OCI-LY1 (cell line): ENCODE measurements at regions not wholly inside any gene's neighbourhood (a gene's known extent, or its start where the extent isn't known, plus 50 kb on each side); places are given as distances from the start of the nearest gene placed in this dataset.

Experiments used
- H2AFZ ChIP-seq: fragments of 200-600 bp; sonication (generic), shearing (Covaris generic); 2 replicates; pipeline ENCODE4 v1.6.0; 2014; ENCODE audit warnings: antibody characterized with exemption, mild to moderate bottlenecking, low read length
- H3F3A ChIP-seq: fragments of 200-600 bp; sonication (generic), shearing (Covaris generic); 2 replicates; pipeline ENCODE4 v1.6.0; 2014; ENCODE audit warnings: mild to moderate bottlenecking, antibody characterized with exemption, low read length, moderate library complexity; ENCODE audit not compliant: insufficient read depth
- H3K27ac ChIP-seq: fragments of 200-600 bp; sonication (generic); 2 replicates; pipeline ENCODE4 v1.5.1; 2014; ENCODE audit warnings: low read length, mixed run types, mild to moderate bottlenecking, low read depth; ENCODE audit not compliant: poor library complexity, severe bottlenecking
- H3K27me3 ChIP-seq: fragments of 200-600 bp; sonication (generic); 2 replicates; pipeline ENCODE4 v1.6.0; 2014; ENCODE audit warnings: antibody characterized with exemption, mild to moderate bottlenecking, low read length, moderate library complexity; ENCODE audit not compliant: insufficient read depth
- H3K36me3 ChIP-seq: fragments of 200-600 bp; sonication (generic); 2 replicates; pipeline ENCODE4 v1.6.1; 2014; ENCODE audit warnings: mild to moderate bottlenecking, antibody characterized with exemption, low read length, moderate library complexity, mixed read lengths; ENCODE audit not compliant: insufficient read depth
- H3K4me1 ChIP-seq: fragments of 200-600 bp; sonication (generic); 2 replicates; pipeline ENCODE4 v1.5.1; 2014; ENCODE audit warnings: mild to moderate bottlenecking, low read length, moderate library complexity; ENCODE audit not compliant: insufficient read depth, severe bottlenecking
- H3K4me2 ChIP-seq: fragments of 200-600 bp; sonication (generic), shearing (Covaris generic); 2 replicates; pipeline ENCODE4 v1.6.1; 2014; ENCODE audit warnings: low read length
- H3K4me3 ChIP-seq: fragments of 200-600 bp; sonication (generic); 2 replicates; pipeline ENCODE4 v1.5.1; 2014; ENCODE audit warnings: low read length, low read depth, mild to moderate bottlenecking, mixed read lengths; ENCODE audit not compliant: poor library complexity, severe bottlenecking
- H3K79me2 ChIP-seq: fragments of 200-600 bp; shearing (Covaris generic); 2 replicates; pipeline ENCODE4 v1.6.1; 2016; ENCODE audit warnings: mixed run types, low read length, mixed read lengths; ENCODE audit not compliant: insufficient read depth
- H3K9ac ChIP-seq: fragments of 200-600 bp; sonication (generic), shearing (Covaris generic); 2 replicates; pipeline ENCODE4 v1.6.1; 2014; ENCODE audit warnings: mild to moderate bottlenecking, low read length, mixed read lengths
- H3K9me2 ChIP-seq: fragments of 200-600 bp; sonication (generic), shearing (Covaris generic); 2 replicates; pipeline ENCODE4 v1.6.1; 2014; ENCODE audit warnings: low read depth, mild to moderate bottlenecking, low read length, mixed read lengths
- H3K9me3 ChIP-seq: fragments of 200-600 bp; shearing (Covaris generic); 2 replicates; pipeline ENCODE4 v1.6.1; 2014; ENCODE audit warnings: low read length, mixed read lengths
- H4K20me1 ChIP-seq: fragments of 200-600 bp; sonication (generic), shearing (Covaris generic); 2 replicates; pipeline ENCODE4 v1.6.0; 2016; ENCODE audit warnings: mild to moderate bottlenecking, low read length; ENCODE audit not compliant: insufficient read depth
- CTCF ChIP-seq: fragments of 200-600 bp; sonication (generic), shearing (Covaris generic); IDR thresholded peaks from 2 replicates; pipeline ENCODE4 v1.5.1; 2017; ENCODE audit warnings: mild to moderate bottlenecking, antibody characterized with exemption, low read length, moderate library complexity, mixed read lengths
- EZH2 ChIP-seq: fragments of 200-600 bp; sonication (generic), shearing (Covaris generic); IDR thresholded peaks from 2 replicates; pipeline ENCODE4 v1.8.0; 2017; ENCODE audit warnings: borderline replicate concordance, mixed run types, mild to moderate bottlenecking, antibody characterized with exemption, low read length, moderate library complexity, mixed read lengths

DNA sequence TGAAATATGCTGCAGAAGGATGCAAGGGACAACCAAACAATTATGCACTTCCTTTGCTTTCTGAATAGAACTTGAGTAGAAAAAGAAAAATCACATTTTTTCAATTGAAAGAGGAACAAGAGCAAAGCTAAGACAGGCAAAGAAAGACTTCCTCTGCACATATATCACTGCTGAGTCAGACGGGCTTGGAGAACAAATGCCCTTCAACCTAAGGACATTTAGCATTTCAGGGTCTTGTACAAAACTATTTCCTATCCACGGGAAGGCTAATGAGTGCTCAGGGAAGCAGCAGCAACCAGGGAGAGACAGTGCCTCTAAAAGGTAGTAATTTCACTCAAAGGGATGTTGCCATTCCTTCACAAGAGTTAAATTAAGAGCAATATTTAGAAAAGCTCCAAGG, 570.0 kb upstream of the GCFC2 start:
- no peaks in the 10 kb centered on the region for H3K9me2 ChIP-seq

DNA sequence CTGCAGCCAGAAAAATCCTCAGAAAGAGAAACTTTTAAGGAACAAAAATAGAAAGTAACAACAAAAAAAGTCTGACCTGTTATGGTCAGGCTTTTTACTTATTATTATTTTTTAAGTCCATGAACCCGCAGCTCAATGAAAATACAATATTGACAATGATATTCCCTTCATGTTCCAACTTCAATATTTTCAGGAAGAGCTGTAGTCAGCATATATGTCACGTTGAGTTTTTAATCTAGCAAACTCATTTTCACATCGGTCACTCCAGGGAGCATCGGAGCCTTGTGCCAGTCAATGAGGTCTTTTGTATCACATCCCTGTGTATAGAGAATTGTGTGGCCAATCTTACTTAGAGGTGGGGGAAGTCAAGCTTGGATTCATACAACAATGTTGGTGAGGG, 568.4 kb upstream of the GCFC2 start:
- no peak for TF ChIP-seq CTCF
- no peak for TF ChIP-seq EZH2
- no peak overlapping the region for H3K27ac ChIP-seq
- H2AFZ ChIP-seq, result no peak overlapping the region
- no peaks in the 10 kb centered on the region for H3F3A ChIP-seq
- H3K79me2 ChIP-seq, result no peaks in the 10 kb centered on the region
- H3K27me3 ChIP-seq, result no peaks in the 10 kb centered on the region
- no peak overlapping the region for H3K4me3 ChIP-seq
- H3K9ac ChIP-seq, result no peak overlapping the region
- no peaks in the 10 kb centered on the region for H3K9me2 ChIP-seq
- peaks cover 19% of the 10 kb centered on the region for H3K4me1 ChIP-seq
- no peaks in the 10 kb centered on the region for H3K36me3 ChIP-seq
- no peaks in the 10 kb centered on the region for H3K9me3 ChIP-seq
- H4K20me1 ChIP-seq, result no peaks in the 10 kb centered on the region
- H3K4me2 ChIP-seq, result no peak overlapping the region

More for the DNA sequence above, 570.0 kb upstream of the GCFC2 start:
- Histone ChIP-seq H3K9ac (no peak overlapping the region), H2AFZ (no peak overlapping the region), H3K27ac (no peak overlapping the region), H3K4me3 (no peak overlapping the region), H3K27me3 (no peaks in the 10 kb centered on the region), H4K20me1 (no peaks in the 10 kb centered on the region), H3K36me3 (no peaks in the 10 kb centered on the region), H3F3A (no peaks in the 10 kb centered on the region), H3K79me2 (no peaks in the 10 kb centered on the region), H3K9me3 (no peaks in the 10 kb centered on the region), H3K4me2 (no peak overlapping the region), H3K4me1 (peaks cover 12% of the 10 kb centered on the region)
- TF ChIP-seq CTCF, result no peak
- TF ChIP-seq EZH2, result no peak

DNA sequence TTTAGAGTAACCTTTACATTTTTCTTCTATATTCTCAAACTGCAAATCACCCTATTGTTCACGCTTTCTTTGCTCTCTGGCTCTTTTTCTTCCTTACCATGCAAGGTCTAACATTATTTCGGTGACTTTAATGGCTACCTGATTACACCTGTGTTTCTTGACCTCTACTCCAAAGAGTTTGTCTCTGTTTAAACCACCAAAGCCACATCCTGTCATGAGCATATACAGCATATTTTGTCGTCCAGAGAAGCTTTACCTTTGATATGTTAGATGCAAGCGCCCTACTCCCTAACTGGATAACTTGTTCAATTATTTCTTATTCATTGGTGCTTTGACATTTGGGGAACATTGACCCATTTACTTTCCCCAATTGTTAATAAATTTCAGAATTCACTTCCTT, 565.1 kb upstream of the GCFC2 start:
- Histone ChIP-seq H3K9ac (no peak overlapping the region), H2AFZ (no peak overlapping the region), H3K36me3 (no peaks in the 10 kb centered on the region), H3K4me3 (no peak overlapping the region), H3K4me1 (peaks cover 19% of the 10 kb centered on the region), H3K9me2 (no peaks in the 10 kb centered on the region), H3K9me3 (no peaks in the 10 kb centered on the region), H3K79me2 (no peaks in the 10 kb centered on the region), H4K20me1 (no peaks in the 10 kb centered on the region), H3F3A (no peaks in the 10 kb centered on the region), H3K27ac (no peak overlapping the region), H3K27me3 (no peaks in the 10 kb centered on the region), H3K4me2 (no peak overlapping the region; the same call in 1 of the 2 replicates)
- TF ChIP-seq CTCF (no peak), EZH2 (no peak)
